ENCODE measurements at regions not wholly inside any gene's neighbourhood (a gene's known extent, or its start where the extent isn't known, plus 50 kb on each side); places are given as distances from the start of the nearest gene placed in this dataset.

DNA sequence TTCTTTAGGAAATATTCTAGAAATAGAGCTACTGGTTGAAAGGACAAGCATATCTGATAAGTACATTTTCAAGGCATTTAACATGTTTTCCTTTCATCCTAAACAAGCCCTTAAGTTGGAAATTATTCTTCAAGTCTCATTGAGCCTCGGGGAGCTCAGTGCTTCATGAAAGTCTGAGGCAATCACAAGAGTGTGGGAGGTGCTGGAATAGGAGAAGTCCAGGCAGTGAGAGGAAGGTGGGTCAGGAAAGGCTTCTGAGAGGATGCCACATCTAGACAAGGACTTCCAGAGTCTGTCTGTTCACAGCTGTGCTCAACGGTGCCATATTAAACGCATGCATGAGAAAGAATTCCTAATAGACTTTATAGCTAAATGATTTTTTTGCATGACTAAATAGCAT lies 69.8 kb downstream of the CD83 start:
- no peak for DNase-seq

GRCh38 chr6:14189074-14189473 lies 71.5 kb downstream of the CD83 start:
- no peak for DNase-seq

DNA sequence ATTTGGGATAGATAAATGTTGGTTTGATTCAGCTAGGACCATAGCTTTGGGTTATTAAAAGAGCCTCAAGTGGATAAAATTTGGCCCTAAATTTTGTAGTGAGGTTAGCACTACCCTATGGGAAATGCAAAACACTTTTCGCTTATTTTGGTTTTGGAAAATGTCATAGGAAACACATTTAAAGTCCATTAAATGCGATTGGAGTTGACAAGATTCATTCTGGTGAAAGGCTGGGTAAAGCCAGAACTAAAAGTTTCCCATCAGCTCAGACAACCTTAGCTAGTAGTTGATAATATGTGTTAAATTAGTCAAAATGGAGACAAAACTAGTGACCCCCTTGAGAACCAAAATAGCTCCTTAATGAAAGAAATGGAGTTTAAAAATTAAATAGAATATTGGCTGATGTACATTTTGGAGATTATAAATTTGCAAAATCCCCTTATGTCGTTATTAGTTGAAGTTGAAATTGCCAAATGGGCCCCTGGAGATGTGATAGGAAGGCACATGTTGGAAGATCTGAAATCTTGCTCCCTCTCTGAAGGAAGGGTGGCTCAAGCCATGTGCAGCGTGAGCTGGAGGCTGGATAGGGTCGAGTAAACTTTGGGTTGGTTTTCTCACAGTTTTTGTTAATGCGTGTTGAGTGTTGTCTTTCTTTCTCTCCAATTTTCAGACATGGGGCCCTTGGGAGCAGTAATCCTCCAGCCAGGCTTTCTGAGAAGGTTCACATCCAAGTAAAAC lies 72.8 kb downstream of the CD83 start:
- no peak for DNase-seq

DNA sequence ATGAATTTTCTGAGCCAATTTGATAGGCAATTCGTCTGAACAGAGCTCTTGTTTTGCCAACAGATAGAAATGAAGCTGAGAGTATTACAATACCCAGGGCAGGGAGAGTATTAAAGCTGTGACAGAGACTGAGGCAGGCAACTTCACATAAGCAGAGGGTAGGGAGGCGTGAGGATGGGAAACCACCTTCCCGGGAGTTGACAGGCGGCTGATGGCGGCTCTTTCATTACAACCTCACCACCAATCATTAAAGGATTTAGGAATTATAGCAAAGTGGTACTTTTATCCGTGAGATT lies 73.3 kb downstream of the CD83 start:
- DNase-seq: no peak

DNA sequence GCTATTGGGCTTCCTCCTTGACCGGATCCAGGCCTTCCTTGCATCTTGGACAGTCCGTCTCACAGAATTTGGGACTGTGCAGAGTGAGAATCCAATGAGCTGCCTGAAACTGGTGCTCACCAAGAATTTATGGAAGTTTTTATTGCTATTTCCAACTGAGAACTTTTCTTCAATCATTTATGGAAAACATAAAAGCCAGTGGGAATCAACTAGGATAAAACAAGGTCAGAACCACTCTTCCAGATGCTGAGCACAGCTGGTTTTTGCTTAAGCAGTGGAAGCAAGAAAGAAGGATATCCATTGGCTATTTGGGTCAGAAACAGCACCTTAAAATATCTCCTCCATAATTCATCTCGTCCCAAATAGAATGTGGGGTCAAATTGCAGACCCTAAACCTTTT lies 74.2 kb downstream of the CD83 start:
- DNase-seq: no peak

DNA sequence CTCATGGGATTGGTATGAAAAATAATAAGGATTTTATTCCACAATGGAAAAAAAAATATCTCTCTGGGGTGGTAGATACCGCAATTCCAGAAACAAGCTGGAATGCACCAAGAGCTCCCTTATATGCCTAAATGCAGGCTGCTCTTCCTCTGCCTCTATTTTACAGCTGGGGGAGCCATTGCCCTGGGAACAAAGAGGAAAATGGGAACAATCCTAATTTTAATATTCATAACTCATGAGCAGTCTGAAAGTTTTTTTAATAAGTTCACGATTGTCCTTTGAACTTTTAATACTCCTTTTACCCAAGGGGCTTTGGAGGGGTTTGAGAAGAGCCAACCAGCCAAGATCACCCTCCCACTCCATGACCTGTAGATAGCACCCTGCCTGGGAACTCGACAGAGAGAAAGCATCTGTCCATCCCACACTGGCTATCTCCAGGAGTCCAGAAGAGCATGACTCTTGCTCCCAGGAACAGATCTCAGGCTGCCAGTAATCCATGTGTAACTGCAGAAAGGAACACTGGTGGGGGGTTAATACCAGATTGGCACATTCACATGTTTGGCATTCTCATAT lies 74.7 kb downstream of the CD83 start:
- no peak for DNase-seq

GRCh38 chr6:14193524-14193923 lies 76.0 kb downstream of the CD83 start:
- no peak for DNase-seq

DNA sequence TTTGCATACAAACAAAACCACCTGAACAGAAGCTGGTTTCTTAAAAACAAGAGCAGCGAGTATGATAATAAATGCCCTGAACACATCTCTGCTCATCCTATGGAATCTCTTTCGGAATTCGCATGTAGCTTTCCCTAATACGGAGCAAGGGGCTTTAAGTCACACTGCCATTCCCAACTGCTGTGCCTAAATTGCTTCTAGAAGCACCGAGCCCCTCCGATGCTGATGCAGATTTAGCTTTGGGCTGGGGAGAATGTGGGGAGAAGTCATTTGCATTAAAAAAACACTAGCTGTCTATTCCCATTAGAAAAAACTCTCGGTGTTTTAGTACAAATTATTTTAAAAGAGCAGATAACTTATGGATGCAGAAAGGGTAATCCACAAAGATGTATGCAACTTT lies 76.9 kb downstream of the CD83 start:
- no peak for DNase-seq

GRCh38 chr6:14194976-14195375 lies 77.4 kb downstream of the CD83 start:
- DNase-seq: no peak

GRCh38 chr6:14196026-14196425 lies 78.5 kb downstream of the CD83 start:
- no peak for DNase-seq

DNA sequence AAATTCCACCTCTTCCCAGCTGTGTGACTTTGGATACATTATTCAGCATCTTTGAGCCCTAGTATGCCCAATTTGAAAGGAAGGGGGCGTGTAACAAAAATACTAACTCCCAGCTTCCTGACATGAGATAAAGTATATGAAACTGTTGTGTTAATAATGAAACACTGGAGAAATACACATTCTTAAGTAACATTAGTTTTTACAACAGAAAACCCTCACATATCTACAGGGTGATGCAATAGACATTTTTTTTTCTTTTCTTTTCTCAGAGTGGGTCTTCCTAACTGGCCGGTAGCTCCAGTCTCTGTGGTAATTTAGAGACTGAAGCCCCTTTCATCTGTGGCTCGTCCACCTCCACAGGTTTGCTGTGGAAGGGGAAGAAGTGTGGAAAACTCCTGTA lies 79.5 kb downstream of the CD83 start:
- DNase-seq: no peak

- DNase-seq: peak; percentile 8
Observed at GRCh38 chr6:14200047-14200446, 82.5 kb downstream of the CD83 start.

DNA sequence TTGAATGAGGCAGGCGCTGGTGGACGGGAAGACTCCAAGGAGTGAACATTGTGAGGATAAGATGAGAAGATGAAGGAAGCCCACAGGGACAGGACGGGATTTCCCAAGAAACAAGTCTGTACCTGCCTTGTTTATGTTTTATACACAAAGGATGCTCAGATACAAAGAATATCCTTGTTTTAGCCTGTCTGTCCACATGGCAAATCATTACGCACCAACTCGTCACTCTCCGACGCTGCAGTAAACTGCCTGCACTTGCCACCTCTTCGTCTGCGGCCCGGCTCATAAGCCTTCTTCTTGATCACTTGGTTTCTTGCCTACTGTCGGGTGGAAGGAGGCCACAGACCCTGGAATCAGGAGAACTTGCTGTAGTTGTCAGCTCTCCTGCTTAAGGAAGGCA lies 85.4 kb downstream of the CD83 start:
- DNase-seq: no peak

- DNase-seq: no peak
Observed at GRCh38 chr6:14206391-14206790, 88.8 kb downstream of the CD83 start.

GRCh38 chr6:14207448-14207847 lies 89.9 kb downstream of the CD83 start:
- DNase-seq: no peak

DNA sequence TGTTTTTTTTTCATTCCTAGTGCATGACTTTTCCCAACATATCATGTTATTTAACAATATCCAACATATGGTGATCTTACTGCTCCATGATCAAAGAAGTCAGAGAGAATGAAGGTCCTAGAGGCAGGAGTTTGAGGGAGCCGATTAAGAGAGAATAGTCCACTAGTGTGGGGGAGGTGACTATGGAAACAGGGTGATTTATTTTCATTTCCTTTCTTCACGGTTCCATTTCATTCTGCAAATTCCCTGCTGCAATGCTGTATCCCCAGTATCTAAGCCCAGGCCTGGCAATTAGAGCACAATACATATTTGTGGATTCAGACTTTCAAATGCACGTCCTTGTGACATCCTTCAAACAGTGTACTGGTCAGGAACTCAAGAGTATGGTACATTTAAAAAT lies 91.4 kb downstream of the CD83 start:
- no peak for DNase-seq

DNA sequence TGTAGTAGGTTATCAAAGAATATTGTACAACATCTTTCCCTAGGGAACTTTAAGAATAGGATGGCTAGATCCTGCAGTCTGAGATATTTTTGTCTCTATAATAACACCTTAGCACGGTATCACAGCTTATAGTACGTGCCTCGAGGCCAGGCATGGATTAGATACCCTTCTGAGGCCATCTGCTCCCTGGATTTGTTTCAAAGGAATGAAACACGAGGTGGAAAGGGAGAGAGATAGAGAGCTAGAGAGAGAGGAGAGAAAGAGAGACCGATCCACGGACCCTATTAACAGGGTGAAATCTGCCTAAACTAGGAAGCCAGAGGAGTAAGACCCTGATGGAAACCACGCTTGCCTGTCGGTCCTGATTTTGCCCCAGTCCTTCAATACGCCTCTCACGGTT lies 92.5 kb downstream of the CD83 start:
- DNase-seq: no peak

- peak; percentile 84 for DNase-seq
Observed at GRCh38 chr6:14210663-14211561, 93.3 kb downstream of the CD83 start.

GRCh38 chr6:14211562-14211942 lies 94.0 kb downstream of the CD83 start:
- DNase-seq: peak; percentile 28

- no peak for DNase-seq
Observed at GRCh38 chr6:14212020-14212419, 94.4 kb downstream of the CD83 start.

DNA sequence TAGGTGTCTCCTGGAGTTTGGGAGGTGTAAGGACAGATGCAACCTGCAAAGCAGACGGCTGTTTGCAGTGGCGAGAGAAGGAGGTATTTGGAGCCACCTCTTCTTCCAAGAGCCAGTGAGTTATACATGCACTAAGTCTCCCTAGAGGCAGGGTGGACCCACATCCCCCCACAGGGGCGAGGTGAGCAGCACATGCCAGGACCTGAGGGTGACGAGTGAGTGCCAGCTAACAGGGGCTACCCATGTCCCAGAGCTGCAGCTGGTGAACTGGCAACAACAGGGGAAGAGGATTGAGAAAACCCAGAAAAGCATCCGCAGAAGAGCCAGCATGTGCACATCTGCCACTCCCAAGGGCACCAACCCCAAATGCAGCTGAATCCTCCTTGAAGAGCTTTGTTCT lies 95.1 kb downstream of the CD83 start:
- DNase-seq: no peak

DNA sequence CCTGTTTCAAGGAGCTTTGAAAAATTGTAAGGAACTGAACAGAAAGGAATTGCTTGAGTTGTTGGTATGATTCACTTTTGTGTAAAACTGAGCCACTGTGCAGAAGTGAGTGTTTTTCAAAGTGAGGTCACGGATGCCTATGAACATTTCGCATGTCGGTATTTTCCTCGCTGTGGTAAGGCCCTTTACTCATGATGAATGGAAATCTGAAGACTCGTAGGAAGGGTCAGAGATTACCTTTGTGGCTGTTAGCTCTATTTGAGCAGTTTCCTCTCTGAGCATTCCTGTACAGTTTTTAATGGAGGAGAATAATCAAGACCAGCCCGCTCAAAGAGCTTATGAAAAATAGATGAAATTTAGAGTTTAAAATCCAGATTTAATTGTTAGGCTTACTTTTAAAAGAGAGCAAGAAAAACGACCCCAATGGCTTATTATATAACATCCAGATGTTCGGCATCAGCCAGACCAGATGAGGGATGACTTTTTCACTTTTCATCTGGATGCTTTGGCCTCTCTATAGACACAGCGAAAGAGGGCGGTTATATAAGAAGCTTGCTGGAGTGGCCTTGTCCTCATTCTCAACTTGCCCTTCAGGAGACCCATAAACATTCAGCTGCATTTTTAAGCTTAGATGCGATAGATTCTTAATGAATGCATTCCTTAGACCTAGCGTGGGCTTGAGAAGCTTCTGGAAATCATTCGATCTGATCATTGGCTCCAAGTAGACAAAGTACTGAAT lies 99.5 kb downstream of the CD83 start:
- no peak for DNase-seq

GRCh38 chr6:14217728-14218518 lies 100.4 kb downstream of the CD83 start:
- no peak for DNase-seq
